Panc1 (cell line): ENCODE measurements at regions not wholly inside any gene's neighbourhood (a gene's known extent, or its start where the extent isn't known, plus 50 kb on each side); places are given as distances from the start of the nearest gene placed in this dataset.

Experiments
- ATAC-seq: fragments of 200-7000 bp; cut with Tn5 transposase; 2 replicates; pipeline ENCODE4 v1.9.1; 2020; ENCODE audit warnings: mild to moderate bottlenecking, moderate library complexity
- BruUV-seq: library from RNA; stranded (reverse); fragments of 400-500 nt; replicated peaks from 2 replicates; lab custom pipeline; 2021; lab: Mats Ljungman, UMichigan
- CTCF ChIA-PET: fragments of 300-600 bp; sonication (Branson Sonifier 250); formaldehyde crosslinking; loops from one replicate; lab custom pipeline; 2022; ENCODE audit warnings: antibody characterized with exemption; lab: Charles Lee
- POLR2A ChIA-PET: fragments of 300-600 bp; sonication (Branson Sonifier 250); formaldehyde crosslinking; loops from one replicate; lab custom pipeline; 2022; ENCODE audit warnings: antibody characterized with exemption; lab: Charles Lee
- DNase-seq: peaks from one replicate; pipeline ENCODE4 v3.0.0-alpha.2; 2010; ENCODE audit warnings: low read depth, low spot score
- H3K27ac ChIP-seq: 2 replicates; pipeline ENCODE4 v1.5.1; 2011; ENCODE audit warnings: mild to moderate bottlenecking, low read length, inconsistent platforms
- H3K27me3 ChIP-seq: fragments of 200-500 bp; sonication (Bioruptor generic); 2 replicates; pipeline ENCODE4 v1.6.0; 2014; ENCODE audit warnings: low read length, inconsistent platforms; ENCODE audit not compliant: control insufficient read depth, insufficient read depth
- H3K36me3 ChIP-seq: fragments of 200-500 bp; sonication (Bioruptor generic); 2 replicates; pipeline ENCODE4 v1.5.1; 2014; ENCODE audit warnings: inconsistent platforms, mild to moderate bottlenecking, low read length, moderate library complexity; ENCODE audit not compliant: control insufficient read depth, insufficient read depth
- H3K4me1 ChIP-seq: 2 replicates; pipeline ENCODE4 v1.5.1; 2011; ENCODE audit warnings: inconsistent platforms, mild to moderate bottlenecking, low read length, moderate library complexity; ENCODE audit not compliant: control insufficient read depth, insufficient read depth
- H3K4me3 ChIP-seq, 2 experiments: 2 replicates each; pipeline ENCODE4 v1.5.1; 2011 to 2012; ENCODE audit warnings: low read depth in 2 of 2, low read length in 2 of 2, mild to moderate bottlenecking in 2 of 2, inconsistent platforms in 1 of 2, moderate library complexity in 1 of 2
- H3K9me3 ChIP-seq: fragments of 200-500 bp; sonication (Bioruptor generic); 2 replicates; pipeline ENCODE4 v1.5.1; 2014; ENCODE audit warnings: low read depth, mild to moderate bottlenecking, inconsistent platforms, low read length, moderate library complexity; ENCODE audit not compliant: control insufficient read depth, insufficient read depth
- POLR2AphosphoS5 ChIP-seq: IDR thresholded peaks from 2 replicates; pipeline ENCODE4 v1.6.1; 2012; ENCODE audit warnings: mild to moderate bottlenecking, low read depth, low read length, moderate library complexity
- SIN3A ChIP-seq: IDR thresholded peaks from 2 replicates; pipeline ENCODE4 v1.6.1; 2012; ENCODE audit warnings: low read depth, mild to moderate bottlenecking, low read length, moderate library complexity, borderline replicate concordance; ENCODE audit not compliant: insufficient read depth
- TCF7L2 ChIP-seq: IDR thresholded peaks from 2 replicates; pipeline ENCODE4 v1.6.1; 2011; ENCODE audit warnings: mild to moderate bottlenecking, low read depth, low read length, inconsistent platforms
- in situ Hi-C: cut with HindIII; loops from 2 replicates; pipeline ENCODE4 v1.10.0; 2016; ENCODE audit warnings: low sequenced_read_pairs, low pct_unique_long_range_greater_than_20kb
- intact Hi-C: fragments of 100-400 bp; cut with micrococcal nuclease; formaldehyde crosslinking; loops from one replicate; pipeline ENCODE4 v1.10.0; 2022; ENCODE audit not compliant: unreplicated experiment
- TF ChIP-seq, protein P1 (sequence below), 2 experiments: IDR thresholded peaks; 2 replicates each; pipeline ENCODE4 v1.6.1; 2011 to 2012; ENCODE audit warnings: low read depth in 2 of 2, control low read depth in 1 of 2, low read length in 1 of 2, mild to moderate bottlenecking in 1 of 2, moderate library complexity in 1 of 2; ENCODE audit not compliant: insufficient read depth in 1 of 2
- TF ChIP-seq, protein P2 (sequence below): fragments of 450-650 bp; IDR thresholded peaks from 2 replicates; pipeline ENCODE4 v1.5.1; 2017; ENCODE audit warnings: mild to moderate bottlenecking

DNA sequence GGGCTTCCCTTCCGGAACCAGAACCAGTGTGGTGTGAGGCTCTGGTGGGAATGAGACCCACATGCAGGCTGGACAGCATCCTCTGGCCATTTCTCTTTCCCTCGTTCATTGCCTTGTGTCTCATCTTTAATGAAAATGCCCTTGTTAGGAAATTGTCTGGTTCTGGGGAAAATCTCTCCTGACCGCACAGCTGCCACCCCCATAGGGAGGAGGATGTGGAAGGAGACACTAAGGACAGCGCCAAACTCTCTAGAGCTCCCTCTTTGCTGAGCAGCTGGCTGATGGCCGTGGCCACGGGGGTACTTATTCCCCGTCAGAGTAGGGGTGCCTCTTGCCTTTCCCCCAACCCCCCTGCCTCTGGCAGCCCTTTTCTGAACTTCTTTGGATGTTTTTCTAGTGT lies 297.6 kb upstream of the C2CD4B start:
- H3K4me3 ChIP-seq: no peak overlapping the region
- POLR2A ChIA-PET: no interaction called here
- H3K4me1 ChIP-seq: no peaks in the 10 kb centered on the region
- no peaks in the 10 kb centered on the region for H3K36me3 ChIP-seq
- H3K27ac ChIP-seq: no peak overlapping the region
- CTCF ChIA-PET: no interaction called here
- no peak for TF ChIP-seq POLR2AphosphoS5
- TF ChIP-seq SIN3A: no peak
- TF ChIP-seq TCF7L2: no peak
- TF ChIP-seq, protein P1, sequence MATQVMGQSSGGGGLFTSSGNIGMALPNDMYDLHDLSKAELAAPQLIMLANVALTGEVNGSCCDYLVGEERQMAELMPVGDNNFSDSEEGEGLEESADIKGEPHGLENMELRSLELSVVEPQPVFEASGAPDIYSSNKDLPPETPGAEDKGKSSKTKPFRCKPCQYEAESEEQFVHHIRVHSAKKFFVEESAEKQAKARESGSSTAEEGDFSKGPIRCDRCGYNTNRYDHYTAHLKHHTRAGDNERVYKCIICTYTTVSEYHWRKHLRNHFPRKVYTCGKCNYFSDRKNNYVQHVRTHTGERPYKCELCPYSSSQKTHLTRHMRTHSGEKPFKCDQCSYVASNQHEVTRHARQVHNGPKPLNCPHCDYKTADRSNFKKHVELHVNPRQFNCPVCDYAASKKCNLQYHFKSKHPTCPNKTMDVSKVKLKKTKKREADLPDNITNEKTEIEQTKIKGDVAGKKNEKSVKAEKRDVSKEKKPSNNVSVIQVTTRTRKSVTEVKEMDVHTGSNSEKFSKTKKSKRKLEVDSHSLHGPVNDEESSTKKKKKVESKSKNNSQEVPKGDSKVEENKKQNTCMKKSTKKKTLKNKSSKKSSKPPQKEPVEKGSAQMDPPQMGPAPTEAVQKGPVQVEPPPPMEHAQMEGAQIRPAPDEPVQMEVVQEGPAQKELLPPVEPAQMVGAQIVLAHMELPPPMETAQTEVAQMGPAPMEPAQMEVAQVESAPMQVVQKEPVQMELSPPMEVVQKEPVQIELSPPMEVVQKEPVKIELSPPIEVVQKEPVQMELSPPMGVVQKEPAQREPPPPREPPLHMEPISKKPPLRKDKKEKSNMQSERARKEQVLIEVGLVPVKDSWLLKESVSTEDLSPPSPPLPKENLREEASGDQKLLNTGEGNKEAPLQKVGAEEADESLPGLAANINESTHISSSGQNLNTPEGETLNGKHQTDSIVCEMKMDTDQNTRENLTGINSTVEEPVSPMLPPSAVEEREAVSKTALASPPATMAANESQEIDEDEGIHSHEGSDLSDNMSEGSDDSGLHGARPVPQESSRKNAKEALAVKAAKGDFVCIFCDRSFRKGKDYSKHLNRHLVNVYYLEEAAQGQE (IDR thresholded peaks at IDR 0.05; ENCODE audit: insufficient read depth in 1 of 2, low read depth in 2 of 2, low read length in 1 of 2): no peak
- TF ChIP-seq, protein P2, sequence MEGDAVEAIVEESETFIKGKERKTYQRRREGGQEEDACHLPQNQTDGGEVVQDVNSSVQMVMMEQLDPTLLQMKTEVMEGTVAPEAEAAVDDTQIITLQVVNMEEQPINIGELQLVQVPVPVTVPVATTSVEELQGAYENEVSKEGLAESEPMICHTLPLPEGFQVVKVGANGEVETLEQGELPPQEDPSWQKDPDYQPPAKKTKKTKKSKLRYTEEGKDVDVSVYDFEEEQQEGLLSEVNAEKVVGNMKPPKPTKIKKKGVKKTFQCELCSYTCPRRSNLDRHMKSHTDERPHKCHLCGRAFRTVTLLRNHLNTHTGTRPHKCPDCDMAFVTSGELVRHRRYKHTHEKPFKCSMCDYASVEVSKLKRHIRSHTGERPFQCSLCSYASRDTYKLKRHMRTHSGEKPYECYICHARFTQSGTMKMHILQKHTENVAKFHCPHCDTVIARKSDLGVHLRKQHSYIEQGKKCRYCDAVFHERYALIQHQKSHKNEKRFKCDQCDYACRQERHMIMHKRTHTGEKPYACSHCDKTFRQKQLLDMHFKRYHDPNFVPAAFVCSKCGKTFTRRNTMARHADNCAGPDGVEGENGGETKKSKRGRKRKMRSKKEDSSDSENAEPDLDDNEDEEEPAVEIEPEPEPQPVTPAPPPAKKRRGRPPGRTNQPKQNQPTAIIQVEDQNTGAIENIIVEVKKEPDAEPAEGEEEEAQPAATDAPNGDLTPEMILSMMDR: no peak
- in situ Hi-C loops: no loop called here
- no peaks in the 10 kb centered on the region for H3K27me3 ChIP-seq
- no peaks in the 10 kb centered on the region for H3K9me3 ChIP-seq
- DNase-seq: no peak
- no peak for ATAC-seq
- no TSS peak for BruUV-seq
- intact Hi-C loops: no loop called here

DNA sequence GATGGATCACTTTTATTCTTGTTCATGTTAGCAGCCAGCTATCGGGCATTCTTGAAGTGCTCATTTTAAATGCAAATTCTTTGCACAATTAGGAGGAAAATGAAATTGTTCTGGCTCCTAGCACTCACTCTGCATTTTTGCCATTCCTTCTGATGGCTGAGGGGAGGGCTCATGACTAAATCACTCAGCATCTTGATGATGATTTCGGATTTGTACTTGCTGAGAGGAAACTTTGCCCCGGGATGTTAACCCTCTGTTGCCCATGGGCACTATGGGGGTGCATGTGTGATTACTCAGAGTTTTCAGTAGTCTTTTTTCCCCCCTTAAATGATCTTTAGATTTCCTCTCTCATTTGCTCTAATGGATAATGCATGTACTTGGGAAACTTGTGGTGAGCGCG lies 299.6 kb upstream of the C2CD4B start:
- ATAC-seq: no peak

More for the DNA sequence above, 299.6 kb upstream of the C2CD4B start:
- ChIA-PET POLR2A (no interaction called here), CTCF (interaction anchor here (0.7 kb wide), 1 partner anchor 274 kb away, joined by 13 read pairs; no protein-coding TSS in a partner anchor)
- no peak for DNase-seq
- H3K27ac ChIP-seq: no peak overlapping the region
- TF ChIP-seq, protein P1 (IDR thresholded peaks at IDR 0.05; ENCODE audit: insufficient read depth in 1 of 2, low read depth in 2 of 2, low read length in 1 of 2): no peak
- no peak for TF ChIP-seq TCF7L2
- TF ChIP-seq POLR2AphosphoS5: no peak
- TF ChIP-seq SIN3A: no peak
- TF ChIP-seq, protein P2: no peak
- H3K36me3 ChIP-seq: no peaks in the 10 kb centered on the region
- no peaks in the 10 kb centered on the region for H3K27me3 ChIP-seq
- no peaks in the 10 kb centered on the region for H3K4me1 ChIP-seq
- in situ Hi-C loops: no loop called here
- H3K9me3 ChIP-seq: no peaks in the 10 kb centered on the region
- no TSS peak for BruUV-seq
- H3K4me3 ChIP-seq: no peak overlapping the region
- intact Hi-C loops: no loop called here
